CD14-positive monocyte (primary cell): ENCODE measurements at regions not wholly inside any gene's neighbourhood (a gene's known extent, or its start where the extent isn't known, plus 50 kb on each side); places are given as distances from the start of the nearest gene placed in this dataset.

Experiments used
- DNase-seq, 3 donors: peaks; one replicate each; pipeline ENCODE4 v3.0.0-alpha.2; 2011 to 2022
- H2AFZ ChIP-seq: 2 replicates; pipeline ENCODE4 v1.6.0; 2012; ENCODE audit warnings: mild to moderate bottlenecking, low read depth, low read length, inconsistent platforms; ENCODE audit not compliant: insufficient read depth, poor library complexity, severe bottlenecking
- H3K27ac ChIP-seq, 2 donors: 1 replicate in 1 of 2; 2 replicates in 1 of 2; pipeline ENCODE4 v1.5.1; 2012 to 2013; ENCODE audit warnings: low read length in 2 of 2, control low read depth in 1 of 2, inconsistent platforms in 1 of 2, low read depth in 1 of 2, mild to moderate bottlenecking in 1 of 2
- H3K27me3 ChIP-seq, 2 donors: one replicate each; pipeline versions ENCODE4 v1.6.0 to v1.6.1; 2011 to 2013; ENCODE audit warnings: low read length in 2 of 2; ENCODE audit not compliant: control insufficient read depth in 2 of 2, insufficient read depth in 2 of 2
- H3K36me3 ChIP-seq, 2 donors: replicated peaks in 1 of 2; 1 replicate in 1 of 2; 2 replicates in 1 of 2; pipeline versions ENCODE4 v1.5.1 to v1.6.1; 2012 to 2013; ENCODE audit warnings: low read length in 2 of 2, control low read depth in 1 of 2, inconsistent platforms in 1 of 2, mild to moderate bottlenecking in 1 of 2; ENCODE audit not compliant: insufficient read depth in 2 of 2, control insufficient read depth in 1 of 2
- H3K4me1 ChIP-seq, 2 donors: 1 replicate in 1 of 2; 2 replicates in 1 of 2; pipeline versions ENCODE4 v1.5.1 to v1.6.1; 2012 to 2013; ENCODE audit warnings: low read length in 2 of 2, control low read depth in 1 of 2, inconsistent platforms in 1 of 2, mild to moderate bottlenecking in 1 of 2, moderate library complexity in 1 of 2; ENCODE audit not compliant: insufficient read depth in 2 of 2, control insufficient read depth in 1 of 2
- H3K4me2 ChIP-seq: replicated peaks from 2 replicates; pipeline ENCODE3; 2012; ENCODE audit warnings: low read length, moderate library complexity, mild to moderate bottlenecking; ENCODE audit not compliant: poor library complexity, severe bottlenecking; ENCODE audit errors: extremely low read depth
- H3K4me3 ChIP-seq, 3 experiments: fragments of 200-600 bp in 1 of 3; sonication (generic) in 1 of 3; replicated peaks in 1 of 3; 1 replicate in 2 of 3; 2 replicates in 1 of 3; pipeline ENCODE4 v1.5.1; 2011 to 2013; ENCODE audit warnings: low read length in 3 of 3, mild to moderate bottlenecking in 3 of 3, control low read depth in 2 of 3, low read depth in 2 of 3, inconsistent platforms in 1 of 3, moderate library complexity in 1 of 3
- H3K79me2 ChIP-seq: 2 replicates; pipeline ENCODE4 v1.6.0; 2012; ENCODE audit warnings: mild to moderate bottlenecking, control low read depth, inconsistent platforms, low read length, moderate library complexity; ENCODE audit not compliant: insufficient read depth
- H3K9ac ChIP-seq: 2 replicates; pipeline ENCODE4 v1.6.0; 2017; ENCODE audit warnings: low read length, mild to moderate bottlenecking; ENCODE audit not compliant: insufficient read depth, poor library complexity, severe bottlenecking
- H3K9me3 ChIP-seq, 2 donors: replicated peaks in 1 of 2; 1 replicate in 1 of 2; 2 replicates in 1 of 2; pipeline versions ENCODE4 v1.5.1 to v1.6.1; 2012 to 2013; ENCODE audit warnings: low read length in 2 of 2, control low read depth in 1 of 2; ENCODE audit not compliant: control insufficient read depth in 1 of 2, insufficient read depth in 1 of 2
- H4K20me1 ChIP-seq: 2 replicates; pipeline ENCODE4 v1.6.0; 2012; ENCODE audit warnings: mild to moderate bottlenecking, low read length, control low read depth, moderate library complexity; ENCODE audit not compliant: insufficient read depth
- H3K27ac Mint-ChIP-seq, 7 donors: one replicate each; pipeline ENCODE4 v1.8.0; 2020; ENCODE audit warnings: mild to moderate bottlenecking in 7 of 7, mixed read lengths in 7 of 7, moderate library complexity in 6 of 7, inconsistent platforms in 2 of 7
- H3K27me3 Mint-ChIP-seq, 3 donors: one replicate each; pipeline ENCODE4 v1.8.0; 2021 to 2022; ENCODE audit warnings: low read depth in 3 of 3, mild to moderate bottlenecking in 3 of 3, mixed read lengths in 3 of 3, moderate library complexity in 3 of 3, inconsistent platforms in 1 of 3
- H3K36me3 Mint-ChIP-seq, 2 donors: one replicate each; pipeline ENCODE4 v1.8.0; 2020; ENCODE audit warnings: mixed read lengths in 2 of 2, inconsistent platforms in 1 of 2, mild to moderate bottlenecking in 1 of 2
- H3K4me1 Mint-ChIP-seq: one replicate; pipeline ENCODE4 v1.8.0; 2020; ENCODE audit warnings: mild to moderate bottlenecking, mixed read lengths
- H3K4me3 Mint-ChIP-seq, 2 donors: one replicate each; pipeline ENCODE4 v1.8.0; 2020; ENCODE audit warnings: mild to moderate bottlenecking in 2 of 2, mixed read lengths in 2 of 2, moderate library complexity in 1 of 2
- H3K9me3 Mint-ChIP-seq, 7 donors: one replicate each; pipeline ENCODE4 v1.8.0; 2020 to 2022; ENCODE audit warnings: mixed read lengths in 7 of 7, mild to moderate bottlenecking in 6 of 7, moderate library complexity in 6 of 7, inconsistent platforms in 2 of 7
- CTCF ChIP-seq: fragments of 200-600 bp; IDR thresholded peaks from one replicate; pipeline ENCODE4 v1.8.0; 2022; ENCODE audit warnings: antibody characterized with exemption, mild to moderate bottlenecking
- WGBS: methylation state at CpG from one replicate; pipeline ENCODE4 v1.1.5; 2013; ENCODE audit warnings: missing lambda C conversion rate; ENCODE audit not compliant: insufficient coverage; 5-methylcytosine and 5-hydroxymethylcytosine counted together
- intact Hi-C, 2 donors: fragments of 100-400 bp; cut with micrococcal nuclease; formaldehyde crosslinking; loops; one replicate each; pipeline versions ENCODE4 v1.15.0 to v1.15.1; 2023

GRCh38 chr13:88707646-88708045, 1036.5 kb downstream of the SLITRK5 start:
- Histone ChIP-seq H3K27ac (no peak overlapping the region), H3K4me2 (no peak overlapping the region), H3K4me1 (no peaks in the 10 kb centered on the region), H4K20me1 (no peaks in the 10 kb centered on the region), H3K9ac (no peak overlapping the region), H3K27me3 (no peaks in the 10 kb centered on the region), H3K36me3 (no peaks in the 10 kb centered on the region), H3K4me3 (no peak overlapping the region), H3K79me2 (no peaks in the 10 kb centered on the region), H3K9me3 (no peaks in the 10 kb centered on the region), H2AFZ (no peak overlapping the region)
- Mint-ChIP-seq H3K27ac (no peak overlapping the region), H3K9me3 (peaks cover 0 to 7% (median 0%) of the 10 kb centered on the region in 7 donors), H3K4me1 (peaks cover 15% of the 10 kb centered on the region), H3K36me3 (no peaks in the 10 kb centered on the region), H3K4me3 (peak overlapping the region in 1 of 2 donors; percentile 10), H3K27me3 (peaks cover 0 to 1% (median 0%) of the 10 kb centered on the region in 3 donors)
- DNase-seq, result no peak
- intact Hi-C loops, result no loop called here
- no peak for TF ChIP-seq CTCF

- peaks cover 8 to 22% (median 16%) of the 10 kb centered on the region in 7 donors for H3K9me3 Mint-ChIP-seq
- no peak for TF ChIP-seq CTCF
- Histone ChIP-seq H3K27me3 (no peaks in the 10 kb centered on the region), H3K36me3 (no peaks in the 10 kb centered on the region), H3K79me2 (no peaks in the 10 kb centered on the region), H2AFZ (no peak overlapping the region), H3K4me2 (no peak overlapping the region), H4K20me1 (no peaks in the 10 kb centered on the region), H3K9me3 (peaks cover 13 to 17% of the 10 kb centered on the region in 2 donors), H3K4me1 (no peaks in the 10 kb centered on the region), H3K9ac (no peak overlapping the region), H3K27ac (no peak overlapping the region), H3K4me3 (peak overlapping the region in 1 of 3 experiments; percentile 30)
- H3K36me3 Mint-ChIP-seq, result no peaks in the 10 kb centered on the region
- DNase-seq, result no peak
- 99% methylated on average over 9 of the region's 22 CpGs for WGBS
- peaks cover 2% of the 10 kb centered on the region for H3K4me1 Mint-ChIP-seq
- peak overlapping the region in 1 of 2 donors; percentile 28 for H3K4me3 Mint-ChIP-seq
- H3K27me3 Mint-ChIP-seq, result no peaks in the 10 kb centered on the region
- intact Hi-C loops, result no loop called here
- H3K27ac Mint-ChIP-seq, result no peak overlapping the region
Measured at GRCh38 chr13:88717946-88718345, 1046.8 kb downstream of the SLITRK5 start.
